22Rv1 (cell line): ENCODE measurements at regions not wholly inside any gene's neighbourhood (a gene's known extent, or its start where the extent isn't known, plus 50 kb on each side); places are given as distances from the start of the nearest gene placed in this dataset.

Experiments used
- CTCF ChIP-seq: fragments of 450-650 bp; IDR thresholded peaks from 2 replicates; pipeline ENCODE4 v1.5.1; 2017; ENCODE audit warnings: mild to moderate bottlenecking
- ZFX ChIP-seq: fragments of 450-650 bp; IDR thresholded peaks from 2 replicates; pipeline ENCODE4 v1.6.1; 2017; ENCODE audit warnings: antibody characterized with exemption, borderline replicate concordance

DNA sequence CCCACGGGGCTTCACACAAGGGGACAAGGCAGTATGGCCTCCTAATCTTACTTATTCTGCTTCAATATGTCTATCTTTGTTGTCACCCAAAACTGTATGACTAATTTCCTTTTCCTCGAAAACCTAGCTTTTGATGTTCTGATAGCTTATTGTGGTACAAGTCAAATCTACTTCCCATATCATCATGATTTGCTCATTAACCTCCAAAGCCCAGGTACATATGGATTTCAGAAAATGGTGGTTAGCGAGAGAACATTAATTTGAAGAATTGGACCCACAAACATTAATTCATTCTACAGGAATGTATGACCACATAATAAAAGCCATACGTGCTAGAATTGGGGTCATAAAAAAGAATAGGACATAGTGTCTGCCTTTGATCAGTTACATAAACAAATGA lies 412.5 kb downstream of the CCDC91 start:
- TF ChIP-seq CTCF (no peak), ZFX (no peak)
